NCI-H510A treated with DMSO at 0.1 percent for 48 hours (cell line): ENCODE measurements at regions not wholly inside any gene's neighbourhood (a gene's known extent, or its start where the extent isn't known, plus 50 kb on each side); places are given as distances from the start of the nearest gene placed in this dataset.
"Not testable (repeated sequence)": the region's sequence is repeated elsewhere in the genome, so short reads cannot be mapped to it uniquely, and the experiment has no call there.

Source experiments
- DNase-seq: peaks from one replicate; lab custom pipeline; 2025; lab: John Stamatoyannopoulos, UW

DNA sequence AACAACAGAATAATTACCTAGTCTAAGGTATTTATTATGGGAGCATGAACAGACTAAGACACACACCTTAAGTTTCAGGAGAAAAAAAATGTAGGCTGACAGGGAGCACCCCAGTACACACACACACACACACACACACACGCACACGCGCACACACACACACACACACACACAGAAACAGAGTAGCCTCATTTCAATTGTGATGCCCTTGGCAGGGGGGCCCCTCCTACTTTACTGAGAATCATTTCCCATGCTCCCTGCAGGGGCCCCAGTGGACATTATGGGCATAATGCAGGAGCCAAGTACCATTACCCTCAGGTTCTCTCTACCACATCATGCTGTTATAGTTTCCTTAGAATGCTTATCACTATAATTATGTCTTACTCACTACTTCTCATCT lies 104.9 kb downstream of the CDC7 start:
- DNase-seq: no peak

DNA sequence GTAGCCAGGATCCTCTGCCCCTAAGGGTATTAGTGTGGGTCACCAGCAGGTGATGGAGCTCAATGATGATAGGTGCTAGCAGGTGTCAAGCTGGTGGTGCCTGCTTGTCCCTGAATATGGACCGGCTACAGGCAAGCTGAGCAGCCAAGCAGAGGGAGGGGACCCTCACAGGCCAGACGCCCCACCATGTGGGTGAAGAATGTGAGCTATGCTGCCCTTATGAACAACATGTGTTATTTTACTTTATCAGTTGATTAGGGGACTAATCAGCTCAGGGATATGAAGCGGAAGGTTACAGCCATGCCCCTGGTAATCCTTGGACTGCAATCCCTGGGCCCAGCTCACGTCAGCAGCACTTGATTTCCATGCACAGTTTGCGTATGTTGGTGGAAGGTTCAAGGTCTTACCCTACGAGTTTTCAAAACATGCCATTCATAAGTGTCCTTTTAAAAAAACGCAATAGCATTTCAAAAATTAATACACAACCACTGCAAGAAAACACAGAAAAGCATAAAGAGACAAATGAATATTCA lies 106.0 kb downstream of the CDC7 start:
- DNase-seq: no peak

DNA sequence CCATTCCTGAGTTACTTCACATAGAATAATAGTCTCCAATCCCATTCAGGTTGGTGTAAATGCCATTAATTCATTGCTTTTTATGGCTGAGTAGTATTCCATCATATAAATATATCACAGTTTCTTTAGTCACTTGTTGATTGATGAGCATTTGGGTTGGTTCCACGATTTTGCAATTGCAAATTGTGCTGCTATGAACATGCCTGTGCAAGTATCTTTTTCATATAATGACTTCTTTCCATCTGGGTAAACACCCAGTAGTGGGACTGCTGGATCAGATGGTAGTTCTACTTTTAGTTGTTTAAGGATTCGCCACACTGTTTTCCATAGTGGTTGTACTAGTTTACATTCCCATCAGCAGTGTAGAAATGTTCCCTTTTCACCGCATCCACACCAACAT lies 107.0 kb downstream of the CDC7 start:
- DNase-seq: not testable (repeated sequence)

DNA sequence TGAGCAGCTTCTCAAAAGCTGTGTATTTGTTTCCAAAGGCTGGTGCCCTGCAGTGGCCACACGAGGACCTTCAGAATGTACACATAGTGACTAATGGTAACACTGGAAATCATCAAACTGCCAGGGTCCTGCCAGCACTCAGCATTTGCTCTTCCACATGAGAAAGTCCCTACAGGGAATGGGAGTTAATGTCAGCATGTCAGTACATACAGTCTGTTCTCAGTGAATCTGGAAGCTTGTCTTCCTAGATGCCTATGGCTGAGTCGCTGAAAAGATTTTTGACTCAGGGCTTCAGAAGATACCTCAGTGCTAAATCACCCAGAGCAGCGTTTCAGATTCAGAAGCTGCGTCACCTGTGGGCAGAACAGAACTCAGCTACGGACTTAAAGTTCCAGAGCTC lies 108.2 kb downstream of the CDC7 start:
- no peak for DNase-seq

DNA sequence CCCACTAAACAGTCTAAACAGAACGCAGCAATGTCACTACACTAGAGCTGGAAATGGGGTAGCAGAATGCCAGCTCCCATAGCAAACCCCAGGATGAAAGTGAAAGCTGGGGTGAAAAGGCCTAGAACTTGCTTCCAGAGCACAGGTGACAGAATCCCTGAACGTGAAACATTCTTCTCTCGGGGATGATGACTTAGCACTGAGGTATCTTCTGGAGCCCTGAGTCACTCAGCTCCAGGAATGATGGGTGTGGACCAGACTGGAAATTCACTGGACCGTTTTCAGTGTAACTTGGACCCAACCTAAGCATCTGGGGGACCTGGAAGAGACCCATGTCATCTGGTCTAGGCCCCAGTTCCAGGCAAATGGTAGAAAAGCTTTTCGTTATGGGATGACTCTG lies 108.9 kb downstream of the CDC7 start:
- no peak for DNase-seq

DNA sequence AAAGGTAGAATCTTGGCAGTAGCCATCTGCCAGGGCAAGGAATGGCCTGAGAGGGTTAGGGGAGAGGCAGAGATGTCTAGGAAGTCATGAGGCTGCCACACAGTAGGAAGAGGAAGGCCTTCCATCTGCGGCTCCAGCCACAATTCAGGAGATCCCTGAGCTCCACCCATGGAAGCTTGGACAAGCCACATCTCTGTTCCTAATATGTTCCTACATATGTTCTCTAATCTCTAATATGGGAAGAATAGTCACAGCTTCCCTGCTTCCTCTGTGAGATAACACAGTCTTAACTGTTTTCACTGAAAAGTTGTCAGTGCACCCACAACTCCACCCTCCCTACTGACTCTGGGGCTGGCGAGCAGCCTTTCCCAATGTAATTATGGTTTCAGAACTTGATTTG lies 109.5 kb downstream of the CDC7 start:
- DNase-seq: no peak

DNA sequence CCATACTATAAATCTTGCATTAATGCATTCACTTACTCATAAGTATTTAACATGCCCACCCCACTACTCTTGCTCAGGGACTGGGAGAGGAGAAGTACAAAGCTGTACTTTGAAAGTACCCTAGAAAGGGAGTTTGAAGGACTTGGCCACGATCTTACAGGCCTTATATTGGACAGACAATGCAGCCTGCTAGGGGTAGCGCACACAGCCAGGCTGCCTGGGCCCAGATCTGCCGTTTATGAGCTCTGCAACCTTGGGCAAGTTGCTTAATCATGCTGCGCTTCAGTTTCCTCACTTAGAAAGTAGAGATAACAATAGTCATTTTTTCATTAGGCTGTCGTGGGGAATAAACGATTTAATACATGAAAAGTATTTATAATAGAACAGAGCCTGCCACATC lies 110.1 kb downstream of the CDC7 start:
- DNase-seq: no peak

DNA sequence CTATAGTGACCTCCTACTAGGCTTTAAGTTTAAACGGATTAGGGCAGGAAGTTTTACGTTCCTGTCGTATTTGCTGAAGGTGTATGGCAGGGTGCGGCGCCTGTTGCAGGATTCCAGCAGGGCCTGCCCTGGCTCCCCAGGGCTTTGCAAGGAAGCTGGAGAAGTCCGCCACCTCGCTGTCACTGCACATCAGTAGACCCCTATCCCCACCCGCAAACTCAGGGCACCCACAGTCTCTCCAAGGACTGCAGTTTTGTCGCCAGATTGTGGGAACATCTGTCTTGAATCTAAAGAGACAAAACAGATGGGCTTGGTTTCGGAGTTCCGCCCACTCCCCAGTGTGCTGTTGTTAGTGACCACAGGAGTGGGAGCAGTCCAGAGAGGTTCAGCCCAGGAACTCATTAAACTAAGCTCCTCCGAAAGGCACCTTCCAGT lies 110.8 kb downstream of the CDC7 start:
- no peak for DNase-seq

DNA sequence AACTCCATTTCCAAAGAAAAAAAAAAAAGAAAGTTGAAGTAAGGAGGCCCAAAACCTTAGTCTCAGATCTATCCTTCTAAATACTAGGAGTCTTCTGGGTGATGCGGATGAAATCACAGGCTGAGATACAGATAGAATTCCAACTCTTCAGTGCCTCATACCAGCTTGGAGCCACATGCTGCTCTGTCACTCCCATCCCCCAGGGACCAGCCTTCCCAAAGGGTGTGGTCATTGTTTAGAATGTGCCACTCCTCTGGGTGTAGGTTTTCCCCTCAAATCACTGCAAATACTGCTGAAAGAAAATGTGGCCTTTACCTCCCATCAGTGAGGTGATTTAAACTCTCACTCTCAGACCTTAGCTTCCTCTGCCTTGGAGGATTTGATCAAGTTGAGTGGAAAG lies 112.9 kb downstream of the CDC7 start:
- no peak for DNase-seq

DNA sequence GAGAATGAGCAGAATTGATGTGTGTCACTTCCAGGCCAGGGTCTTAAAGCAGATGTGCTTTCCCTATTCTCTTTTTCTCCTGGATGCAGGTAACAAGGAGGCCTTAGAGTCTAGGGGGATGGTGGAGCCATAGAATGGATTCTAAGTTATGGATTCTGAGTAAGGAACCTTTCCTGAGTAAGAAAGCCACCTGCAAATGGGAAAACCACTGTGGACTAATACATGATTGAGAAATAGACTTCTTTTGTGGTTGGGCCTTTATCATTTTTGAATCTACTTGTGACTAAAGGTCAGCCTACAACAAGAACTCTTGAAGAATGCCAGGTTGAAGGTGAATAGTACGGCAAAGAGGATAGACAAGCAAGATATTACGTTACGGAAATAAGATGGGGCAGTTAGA lies 116.1 kb downstream of the CDC7 start:
- no peak for DNase-seq

DNA sequence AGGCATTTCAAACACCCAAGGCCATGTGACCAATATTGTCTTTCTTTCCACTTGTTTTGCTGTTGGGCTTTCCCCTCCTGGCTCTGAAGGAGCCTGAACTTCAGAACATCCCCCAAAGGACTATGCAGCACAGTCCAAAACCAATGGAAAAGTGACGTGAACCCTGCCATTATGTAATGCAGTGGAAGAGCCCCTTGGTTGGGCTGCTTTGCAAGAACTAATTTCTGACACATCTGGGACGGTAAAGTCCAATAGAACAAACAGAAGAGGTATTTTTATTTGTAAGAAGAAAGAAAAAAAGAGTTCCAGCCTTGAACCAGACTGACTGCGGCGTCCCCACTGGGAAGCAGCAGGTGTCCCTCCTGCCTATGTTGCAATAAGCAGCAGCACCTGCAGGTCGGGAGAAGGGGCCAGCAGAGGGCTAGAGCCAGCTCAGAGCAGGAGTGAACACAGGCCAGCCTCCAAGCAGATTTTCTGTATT lies 116.7 kb downstream of the CDC7 start:
- peak; percentile 91 for DNase-seq

DNA sequence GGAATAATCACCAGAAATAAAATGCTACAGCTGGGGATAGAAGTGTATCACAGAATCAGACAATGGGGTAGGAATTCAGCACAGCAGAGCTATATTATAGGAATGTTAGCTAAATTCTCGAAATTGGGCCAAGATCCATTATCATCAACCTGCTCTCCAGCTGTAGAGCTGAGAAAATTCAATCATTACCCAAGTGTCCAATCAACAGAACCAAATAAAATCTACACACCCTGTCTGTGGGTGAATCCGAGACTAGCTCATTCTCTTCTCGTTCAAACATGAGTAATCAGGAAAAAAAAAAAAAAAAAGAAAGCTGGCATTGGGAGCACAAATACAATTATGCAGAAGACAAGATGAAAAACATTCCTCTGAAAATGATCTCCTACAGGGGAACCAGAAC lies 119.2 kb downstream of the CDC7 start:
- no peak for DNase-seq

DNA sequence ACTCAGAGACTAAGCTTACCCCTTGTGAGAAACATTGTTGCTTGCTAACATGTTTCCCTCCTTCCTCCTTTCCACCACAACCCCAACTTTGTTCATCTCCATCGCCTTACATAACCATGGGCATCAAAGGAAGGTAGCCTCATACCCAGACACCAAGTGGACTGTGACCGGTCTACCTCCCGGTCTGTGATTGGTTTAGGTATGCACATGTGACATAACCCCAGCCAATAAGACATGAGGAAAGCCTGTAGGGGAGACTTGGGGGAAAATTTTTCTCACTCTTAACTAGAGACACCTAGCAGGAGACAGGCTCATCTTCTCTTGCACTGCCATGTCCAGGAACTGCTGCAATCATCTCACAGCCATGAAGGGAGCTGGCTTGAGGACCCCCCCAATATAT lies 120.7 kb downstream of the CDC7 start:
- no peak for DNase-seq

DNA sequence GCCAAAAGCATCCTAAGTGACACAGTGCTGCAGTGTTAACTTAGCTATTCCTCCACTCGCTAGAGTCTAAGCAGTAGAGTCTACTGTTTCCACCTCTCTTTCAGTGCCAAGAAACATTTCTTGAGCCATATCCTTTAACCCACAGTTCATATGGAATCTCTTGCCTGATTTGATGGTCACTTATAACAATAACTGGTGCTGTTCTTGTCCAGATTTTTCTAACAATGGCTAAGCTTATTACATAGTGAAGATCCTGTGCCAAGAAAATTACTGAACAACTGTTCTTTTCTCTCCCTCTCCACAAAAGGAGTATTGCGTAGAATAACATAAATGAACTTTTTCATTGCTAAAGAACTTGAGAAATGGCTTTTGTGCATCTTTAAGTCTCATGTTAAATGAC lies 121.3 kb downstream of the CDC7 start:
- DNase-seq: no peak

DNA sequence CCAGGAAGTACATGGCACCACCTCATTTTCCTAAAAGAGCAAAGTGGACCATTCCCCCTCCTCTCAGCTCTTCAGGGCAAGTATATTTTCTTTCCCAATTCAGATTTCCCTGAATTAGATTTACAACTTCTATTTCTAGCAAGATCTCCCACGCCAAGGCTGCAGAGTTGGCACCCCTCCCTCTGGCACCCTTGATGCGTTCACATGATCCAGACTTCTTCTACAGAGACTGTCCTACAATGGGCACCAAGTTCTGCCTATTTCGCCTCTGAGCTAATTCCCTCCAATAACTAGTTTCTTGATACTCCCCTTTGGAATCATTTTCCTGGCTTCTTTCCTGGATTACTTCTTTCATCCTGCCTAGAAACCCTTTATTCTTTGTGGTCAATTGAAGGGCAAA lies 122.0 kb downstream of the CDC7 start:
- no peak for DNase-seq

DNA sequence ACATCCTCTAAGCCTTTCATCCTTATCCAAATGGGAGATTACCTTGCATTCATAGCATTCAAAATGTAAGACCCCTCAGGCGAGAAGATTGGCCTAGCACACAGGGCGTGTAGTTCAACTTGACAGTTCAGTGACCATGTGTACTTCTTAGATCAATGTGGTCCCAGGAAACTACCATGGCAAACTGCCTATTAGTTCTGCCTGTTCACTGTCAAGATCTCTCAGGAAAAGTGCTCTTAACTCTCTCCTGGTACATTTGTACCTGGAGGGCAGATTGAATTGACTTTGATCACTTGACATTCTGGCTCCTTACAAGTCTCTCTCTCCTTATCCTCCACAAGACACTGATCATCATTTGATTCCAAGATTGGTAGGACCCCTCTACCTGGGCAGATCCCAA lies 122.4 kb downstream of the CDC7 start:
- DNase-seq: no peak

DNA sequence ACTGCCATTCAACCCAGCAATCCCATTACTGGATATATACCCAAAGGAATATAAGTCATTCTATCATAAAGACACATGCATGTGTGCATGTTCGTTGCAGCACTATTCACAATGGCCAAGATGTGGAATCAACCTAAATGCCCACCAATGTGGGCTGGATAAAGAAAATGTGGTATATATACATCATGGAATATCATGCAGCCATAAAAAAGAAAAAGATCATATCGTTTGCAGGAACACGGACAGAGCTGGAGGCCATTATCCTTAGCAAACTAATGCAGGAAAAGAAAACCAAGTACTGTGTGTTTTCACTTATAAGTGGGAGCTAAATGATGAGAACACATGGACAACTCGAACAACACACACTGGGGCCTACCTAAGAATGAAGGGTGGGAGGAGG lies 123.7 kb downstream of the CDC7 start:
- no peak for DNase-seq
